ENCODE measurements at regions not wholly inside any gene's neighbourhood (a gene's known extent, or its start where the extent isn't known, plus 50 kb on each side); places are given as distances from the start of the nearest gene placed in this dataset.

DNA sequence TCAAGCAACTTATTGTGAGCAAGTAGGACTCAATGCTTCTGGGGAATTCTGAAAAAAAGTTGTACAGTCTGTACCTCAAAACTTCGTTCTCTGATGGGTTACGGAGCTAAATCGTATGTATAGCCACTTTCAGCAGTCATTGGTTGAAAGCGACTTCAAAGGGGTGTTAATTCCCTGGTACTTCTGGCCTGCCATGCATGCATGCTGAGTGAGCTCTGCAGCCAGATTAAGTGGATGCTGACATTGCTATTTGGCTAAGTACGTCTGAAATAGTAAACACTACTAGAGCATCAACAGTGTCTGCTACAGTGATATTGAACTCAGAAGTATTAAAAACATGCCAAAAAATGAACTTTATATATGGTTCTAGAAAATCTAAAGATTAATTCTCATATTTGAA lies 1183.1 kb upstream of the PCDH20 start (continued):
- TF ChIP-seq, protein P1, sequence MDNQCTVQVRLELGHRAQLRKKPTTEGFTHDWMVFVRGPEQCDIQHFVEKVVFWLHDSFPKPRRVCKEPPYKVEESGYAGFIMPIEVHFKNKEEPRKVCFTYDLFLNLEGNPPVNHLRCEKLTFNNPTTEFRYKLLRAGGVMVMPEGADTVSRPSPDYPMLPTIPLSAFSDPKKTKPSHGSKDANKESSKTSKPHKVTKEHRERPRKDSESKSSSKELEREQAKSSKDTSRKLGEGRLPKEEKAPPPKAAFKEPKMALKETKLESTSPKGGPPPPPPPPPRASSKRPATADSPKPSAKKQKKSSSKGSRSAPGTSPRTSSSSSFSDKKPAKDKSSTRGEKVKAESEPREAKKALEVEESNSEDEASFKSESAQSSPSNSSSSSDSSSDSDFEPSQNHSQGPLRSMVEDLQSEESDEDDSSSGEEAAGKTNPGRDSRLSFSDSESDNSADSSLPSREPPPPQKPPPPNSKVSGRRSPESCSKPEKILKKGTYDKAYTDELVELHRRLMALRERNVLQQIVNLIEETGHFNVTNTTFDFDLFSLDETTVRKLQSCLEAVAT (IDR thresholded peaks at IDR 0.05): no peak
- TF ChIP-seq KDM1A (IDR thresholded peaks at IDR 0.05; ENCODE audit: borderline replicate concordance) (no peak), IRF5 (IDR thresholded peaks at IDR 0.05; ENCODE audit: borderline replicate concordance) (no peak), RAD51 (IDR thresholded peaks at IDR 0.05) (no peak), TCF12 (IDR thresholded peaks at IDR 0.05; ENCODE audit: low read depth, low read length) (no peak), MYC (IDR thresholded peaks at IDR 0.05; ENCODE audit: insufficient read depth, insufficient read length, insufficient replicate concordance, low read length, severe bottlenecking) (no peak), TCF3 (IDR thresholded peaks at IDR 0.05; ENCODE audit: borderline replicate concordance, insufficient read depth, low read depth, low read length) (no peak), JUND (IDR thresholded peaks at IDR 0.05; ENCODE audit: low read depth, low read length) (no peak), BACH1 (IDR thresholded peaks at IDR 0.05; ENCODE audit: borderline replicate concordance) (no peak), RCOR1 (conservative IDR thresholded peaks at IDR 0.05; ENCODE audit: low read depth, low read length) (no peak), ESRRA (IDR thresholded peaks at IDR 0.05; ENCODE audit: low read length) (no peak), ZSCAN29 (IDR thresholded peaks at IDR 0.05) (no peak), STAT3 (IDR thresholded peaks at IDR 0.05; ENCODE audit: low read depth, low read length) (no peak)

- no peak for ATAC-seq
- SMC1A ChIA-PET (ENCODE audit: uncharacterized antibody, unreplicated experiment): no interaction called here
- no peak overlapping the region for H3K4me3 ChIP-seq
- H3K27ac ChIP-seq (ENCODE audit: control insufficient read depth, insufficient read depth): no peak overlapping the region
- H3K9me3 ChIP-seq (replicated peaks; ENCODE audit: control insufficient read depth, insufficient read depth, low read length): no peaks in the 10 kb centered on the region
- DNase-seq (ENCODE audit: low read depth, low spot score): no peak
- no peak for FAIRE-seq
- H3K79me2 ChIP-seq (ENCODE audit: control insufficient read depth, insufficient read depth, low read length): no peaks in the 10 kb centered on the region
- BruUV-seq (replicated peaks): no TSS peak
- POLR2A ChIA-PET: no interaction called here
- no peak overlapping the region for H3K4me2 ChIP-seq (ENCODE audit: control insufficient read depth, insufficient read depth)
- intact Hi-C loops (cut with micrococcal nuclease; ENCODE audit: unreplicated experiment): no loop called here
- no peaks in the 10 kb centered on the region for H3K27me3 ChIP-seq (replicated peaks in 1 of 2; ENCODE audit: control insufficient read depth in 2 of 2, insufficient read depth in 2 of 2, low read length in 1 of 2)
- H4K20me1 ChIP-seq (ENCODE audit: control insufficient read depth, insufficient read depth): no peaks in the 10 kb centered on the region
- RAD21 ChIA-PET (ENCODE audit: unreplicated experiment): no interaction called here
- in situ Hi-C loops (cut with MboI): no loop called here
- CTCF ChIA-PET: interaction anchor here (0.6 kb wide), 1 partner anchor 137 kb away, joined by 3 read pairs; no protein-coding TSS in a partner anchor
- H3K36me3 ChIP-seq (ENCODE audit: control insufficient read depth in 2 of 2, insufficient read depth in 2 of 2, low read length in 1 of 2): no peaks in the 10 kb centered on the region
- H2AFZ ChIP-seq (ENCODE audit: control insufficient read depth, low read depth, low read length): no peak overlapping the region
- no peak for TF ChIP-seq SP1 (IDR thresholded peaks at IDR 0.05; ENCODE audit: low read depth, low read length)
- no peak for TF ChIP-seq NBN (IDR thresholded peaks at IDR 0.05)
- no peak for TF ChIP-seq BRCA1 (IDR thresholded peaks at IDR 0.05; ENCODE audit: low read depth, low read length)
- TF ChIP-seq CREM (IDR thresholded peaks at IDR 0.05; ENCODE audit: low read depth): no peak
- TF ChIP-seq JUND (IDR thresholded peaks at IDR 0.05; ENCODE audit: low read depth, low read length): no peak
- no peak for TF ChIP-seq PAX5 (IDR thresholded peaks at IDR 0.05; ENCODE audit: borderline replicate concordance, low read depth, low read length)
- no peak for TF ChIP-seq ZNF622 (IDR thresholded peaks at IDR 0.05)
- TF ChIP-seq, protein P2, sequence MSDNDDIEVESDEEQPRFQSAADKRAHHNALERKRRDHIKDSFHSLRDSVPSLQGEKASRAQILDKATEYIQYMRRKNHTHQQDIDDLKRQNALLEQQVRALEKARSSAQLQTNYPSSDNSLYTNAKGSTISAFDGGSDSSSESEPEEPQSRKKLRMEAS (IDR thresholded peaks at IDR 0.05; ENCODE audit: low read depth, low read length): no peak
- no peak for TF ChIP-seq CBX3 (IDR thresholded peaks at IDR 0.05; ENCODE audit: borderline replicate concordance, low read depth)
- no peak for TF ChIP-seq RFX5 (IDR thresholded peaks at IDR 0.05; ENCODE audit: low read depth, low read length)
- TF ChIP-seq HDAC2 (IDR thresholded peaks at IDR 0.05): no peak
- no peak for TF ChIP-seq PML (IDR thresholded peaks at IDR 0.05; ENCODE audit: low read length)
- no peak for TF ChIP-seq TCF12 (IDR thresholded peaks at IDR 0.05; ENCODE audit: low read depth, low read length)
- H3K9ac ChIP-seq (ENCODE audit: control insufficient read depth, insufficient read depth, low read length): no peak overlapping the region
- no peaks in the 10 kb centered on the region for H3K4me1 ChIP-seq (ENCODE audit: control insufficient read depth, insufficient read depth, low read length)
Observed at GRCh38 chr13:62595976-62596375, 1180.3 kb upstream of the PCDH20 start.
